ENCODE measurements at regions not wholly inside any gene's neighbourhood (a gene's known extent, or its start where the extent isn't known, plus 50 kb on each side); places are given as distances from the start of the nearest gene placed in this dataset.
"Not testable (repeated sequence)": the region's sequence is repeated elsewhere in the genome, so short reads cannot be mapped to it uniquely, and the experiment has no call there.

GRCh38 chr5:121462441-121462840 is 389.2 kb upstream of the FTMT start:
- no peak for TF ChIP-seq CTCF (IDR thresholded peaks at IDR 0.05; ENCODE audit: unreplicated experiment)
- Mint-ChIP-seq H3K4me1 (ENCODE audit: low read depth) (peaks cover 1% of the 10 kb centered on the region), H3K4me3 (ENCODE audit: low read depth) (no peak overlapping the region), H3K27me3 (no peaks in the 10 kb centered on the region), H3K27ac (no peak overlapping the region), H3K36me3 (ENCODE audit: insufficient read depth) (no peaks in the 10 kb centered on the region), H3K9me3 (ENCODE audit: low read depth) (no peaks in the 10 kb centered on the region)
- no peak for DNase-seq (ENCODE audit: low spot score, unreplicated experiment)

GRCh38 chr5:121471222-121471621 is 380.5 kb upstream of the FTMT start:
- not testable (repeated sequence) for DNase-seq (ENCODE audit: low spot score, unreplicated experiment)

GRCh38 chr5:121478636-121479035 is 373.0 kb upstream of the FTMT start:
- H3K36me3 Mint-ChIP-seq (ENCODE audit: insufficient read depth): no peaks in the 10 kb centered on the region
- H3K27me3 Mint-ChIP-seq: no peaks in the 10 kb centered on the region
- H3K27ac Mint-ChIP-seq: no peak overlapping the region
- H3K4me3 Mint-ChIP-seq (ENCODE audit: low read depth): no peak overlapping the region
- H3K9me3 Mint-ChIP-seq (ENCODE audit: low read depth): no peaks in the 10 kb centered on the region
- no peak for DNase-seq (ENCODE audit: low spot score, unreplicated experiment)
- no peak for TF ChIP-seq CTCF (IDR thresholded peaks at IDR 0.05; ENCODE audit: unreplicated experiment)
- H3K4me1 Mint-ChIP-seq (ENCODE audit: low read depth): peaks cover 9% of the 10 kb centered on the region

More at GRCh38 chr5:121471222-121471621, 380.5 kb upstream of the FTMT start:
- not testable (repeated sequence) for H3K36me3 Mint-ChIP-seq (ENCODE audit: insufficient read depth); H3K27me3 Mint-ChIP-seq; H3K4me1 Mint-ChIP-seq (ENCODE audit: low read depth); H3K27ac Mint-ChIP-seq; H3K4me3 Mint-ChIP-seq (ENCODE audit: low read depth); H3K9me3 Mint-ChIP-seq (ENCODE audit: low read depth)

- H3K27ac Mint-ChIP-seq: no peak overlapping the region
- H3K36me3 Mint-ChIP-seq (ENCODE audit: insufficient read depth): no peaks in the 10 kb centered on the region
- H3K27me3 Mint-ChIP-seq: no peaks in the 10 kb centered on the region
- no peaks in the 10 kb centered on the region for H3K9me3 Mint-ChIP-seq (ENCODE audit: low read depth)
- peaks cover 9% of the 10 kb centered on the region for H3K4me1 Mint-ChIP-seq (ENCODE audit: low read depth)
- no peak for TF ChIP-seq CTCF (IDR thresholded peaks at IDR 0.05; ENCODE audit: unreplicated experiment)
- H3K4me3 Mint-ChIP-seq (ENCODE audit: low read depth): no peak overlapping the region
- DNase-seq (ENCODE audit: low spot score, unreplicated experiment): no peak
Observed at GRCh38 chr5:121479337-121479736, 372.3 kb upstream of the FTMT start.

GRCh38 chr5:121485281-121485680 is 366.4 kb upstream of the FTMT start:
- no peak overlapping the region for H3K27ac Mint-ChIP-seq
- H3K9me3 Mint-ChIP-seq (ENCODE audit: low read depth): no peaks in the 10 kb centered on the region
- no peaks in the 10 kb centered on the region for H3K27me3 Mint-ChIP-seq
- no peaks in the 10 kb centered on the region for H3K4me1 Mint-ChIP-seq (ENCODE audit: low read depth)
- no peaks in the 10 kb centered on the region for H3K36me3 Mint-ChIP-seq (ENCODE audit: insufficient read depth)
- TF ChIP-seq CTCF (IDR thresholded peaks at IDR 0.05; ENCODE audit: unreplicated experiment): no peak
- DNase-seq (ENCODE audit: low spot score, unreplicated experiment): no peak
- no peak overlapping the region for H3K4me3 Mint-ChIP-seq (ENCODE audit: low read depth)

- H3K27ac Mint-ChIP-seq; H3K4me1 Mint-ChIP-seq (ENCODE audit: low read depth); DNase-seq (ENCODE audit: low spot score, unreplicated experiment); H3K36me3 Mint-ChIP-seq (ENCODE audit: insufficient read depth); H3K4me3 Mint-ChIP-seq (ENCODE audit: low read depth); H3K9me3 Mint-ChIP-seq (ENCODE audit: low read depth); H3K27me3 Mint-ChIP-seq: not testable (repeated sequence)
Observed at GRCh38 chr5:121485999-121486398, 365.7 kb upstream of the FTMT start.

Data from progenitor cell of endocrine pancreas (in vitro differentiated cells).